ENCODE measurements at regions not wholly inside any gene's neighbourhood (a gene's known extent, or its start where the extent isn't known, plus 50 kb on each side); places are given as distances from the start of the nearest gene placed in this dataset.
A peak's percentile ranks its signal among the peaks of the same experiment; 100 is the strongest.

DNA sequence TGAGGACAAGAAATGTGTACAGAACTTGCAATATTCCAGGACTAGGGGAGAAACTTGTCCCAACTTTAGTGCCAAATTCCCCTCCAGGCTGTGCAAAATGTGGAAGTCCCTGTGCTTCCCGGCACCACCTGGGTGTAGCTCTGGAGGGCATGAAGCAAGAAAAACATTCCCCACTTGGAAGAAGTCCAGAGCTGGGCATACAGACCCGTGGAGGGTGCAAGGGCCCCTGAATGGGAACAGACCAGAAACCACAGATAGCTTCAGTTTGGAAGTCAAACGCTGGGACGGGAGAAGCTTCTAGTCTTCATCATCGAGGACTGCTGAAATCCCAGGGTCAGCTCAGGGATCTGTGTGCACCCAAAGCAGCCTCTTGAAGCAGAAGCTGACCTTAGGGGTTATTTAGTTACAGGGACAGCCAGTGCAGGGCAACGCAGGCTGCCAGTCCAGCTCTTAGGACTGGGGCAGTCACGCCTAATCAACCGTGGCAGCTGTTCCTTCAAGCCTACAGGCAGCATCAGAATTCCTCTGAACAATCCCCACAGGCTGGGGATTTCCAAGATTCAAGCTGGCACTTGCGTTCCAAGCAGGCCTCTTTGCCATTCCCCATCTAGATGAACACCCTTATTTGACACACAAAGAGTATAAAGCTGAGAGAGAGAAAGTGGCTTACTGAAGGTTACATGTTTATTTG is 269.4 kb downstream of the LOXHD1 start:
- no peak overlapping the region for H3K27ac Mint-ChIP-seq
- H3K27me3 Mint-ChIP-seq (ENCODE audit: insufficient read depth) = peaks cover 20% of the 10 kb centered on the region
- H3K4me3 Mint-ChIP-seq = no peak overlapping the region
- H3K4me1 Mint-ChIP-seq (ENCODE audit: low read depth) = no peaks in the 10 kb centered on the region
- no peaks in the 10 kb centered on the region for H3K36me3 Mint-ChIP-seq (ENCODE audit: low read depth)
- TF ChIP-seq, protein P1, sequence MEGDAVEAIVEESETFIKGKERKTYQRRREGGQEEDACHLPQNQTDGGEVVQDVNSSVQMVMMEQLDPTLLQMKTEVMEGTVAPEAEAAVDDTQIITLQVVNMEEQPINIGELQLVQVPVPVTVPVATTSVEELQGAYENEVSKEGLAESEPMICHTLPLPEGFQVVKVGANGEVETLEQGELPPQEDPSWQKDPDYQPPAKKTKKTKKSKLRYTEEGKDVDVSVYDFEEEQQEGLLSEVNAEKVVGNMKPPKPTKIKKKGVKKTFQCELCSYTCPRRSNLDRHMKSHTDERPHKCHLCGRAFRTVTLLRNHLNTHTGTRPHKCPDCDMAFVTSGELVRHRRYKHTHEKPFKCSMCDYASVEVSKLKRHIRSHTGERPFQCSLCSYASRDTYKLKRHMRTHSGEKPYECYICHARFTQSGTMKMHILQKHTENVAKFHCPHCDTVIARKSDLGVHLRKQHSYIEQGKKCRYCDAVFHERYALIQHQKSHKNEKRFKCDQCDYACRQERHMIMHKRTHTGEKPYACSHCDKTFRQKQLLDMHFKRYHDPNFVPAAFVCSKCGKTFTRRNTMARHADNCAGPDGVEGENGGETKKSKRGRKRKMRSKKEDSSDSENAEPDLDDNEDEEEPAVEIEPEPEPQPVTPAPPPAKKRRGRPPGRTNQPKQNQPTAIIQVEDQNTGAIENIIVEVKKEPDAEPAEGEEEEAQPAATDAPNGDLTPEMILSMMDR (IDR thresholded peaks at IDR 0.05) = no peak
- DNase-seq = no peak
- no peaks in the 10 kb centered on the region for H3K9me3 Mint-ChIP-seq

- H3K9me3 Mint-ChIP-seq = no peaks in the 10 kb centered on the region
- H3K27ac Mint-ChIP-seq = no peak overlapping the region
- no peaks in the 10 kb centered on the region for H3K36me3 Mint-ChIP-seq (ENCODE audit: low read depth)
- no peaks in the 10 kb centered on the region for H3K4me1 Mint-ChIP-seq (ENCODE audit: low read depth)
- no peak for DNase-seq
- TF ChIP-seq, protein P1 (IDR thresholded peaks at IDR 0.05) = no peak
- peaks cover 20% of the 10 kb centered on the region for H3K27me3 Mint-ChIP-seq (ENCODE audit: insufficient read depth)
- no peak overlapping the region for H3K4me3 Mint-ChIP-seq
Measured at GRCh38 chr18:46388286-46388685, 268.7 kb downstream of the LOXHD1 start.

- Mint-ChIP-seq H3K27me3 (ENCODE audit: insufficient read depth) (peaks cover 20% of the 10 kb centered on the region), H3K4me1 (ENCODE audit: low read depth) (no peaks in the 10 kb centered on the region), H3K4me3 (no peak overlapping the region), H3K27ac (no peak overlapping the region), H3K9me3 (no peaks in the 10 kb centered on the region), H3K36me3 (ENCODE audit: low read depth) (no peaks in the 10 kb centered on the region)
- no peak for DNase-seq
- TF ChIP-seq, protein P1 (IDR thresholded peaks at IDR 0.05) = no peak
Measured at GRCh38 chr18:46392576-46392975, 264.4 kb downstream of the LOXHD1 start.

GRCh38 chr18:46393230-46393629 is 263.8 kb downstream of the LOXHD1 start:
- Mint-ChIP-seq H3K9me3 (no peaks in the 10 kb centered on the region), H3K27ac (no peak overlapping the region), H3K27me3 (ENCODE audit: insufficient read depth) (peaks cover 20% of the 10 kb centered on the region), H3K4me3 (no peak overlapping the region), H3K4me1 (ENCODE audit: low read depth) (no peaks in the 10 kb centered on the region), H3K36me3 (ENCODE audit: low read depth) (no peaks in the 10 kb centered on the region)
- TF ChIP-seq, protein P1 (IDR thresholded peaks at IDR 0.05) = peak; percentile 36; the same call in 1 of the 2 replicates
- no peak for DNase-seq

- Mint-ChIP-seq H3K9me3 (no peaks in the 10 kb centered on the region), H3K27ac (no peak overlapping the region), H3K4me3 (no peak overlapping the region), H3K27me3 (ENCODE audit: insufficient read depth) (peaks cover 14% of the 10 kb centered on the region), H3K4me1 (ENCODE audit: low read depth) (no peaks in the 10 kb centered on the region), H3K36me3 (ENCODE audit: low read depth) (no peaks in the 10 kb centered on the region)
- DNase-seq = no peak
- TF ChIP-seq, protein P1 (IDR thresholded peaks at IDR 0.05) = no peak
Measured at GRCh38 chr18:46393961-46394360, 263.1 kb downstream of the LOXHD1 start.
